HCT116 (cell line): ENCODE measurements at regions not wholly inside any gene's neighbourhood (a gene's known extent, or its start where the extent isn't known, plus 50 kb on each side); places are given as distances from the start of the nearest gene placed in this dataset.
A peak's percentile ranks its signal among the peaks of the same experiment; 100 is the strongest.

Source experiments
- ATAC-seq: fragments of 200-7000 bp; cut with Tn5 transposase; 2 replicates; pipeline ENCODE4 v1.9.1; 2020; ENCODE audit warnings: mild to moderate bottlenecking, moderate library complexity
- BruUV-seq: library from RNA; stranded (reverse); fragments of 400-500 nt; replicated peaks from 2 replicates; lab custom pipeline; 2021; lab: Mats Ljungman, UMichigan
- CTCF ChIA-PET: fragments of 300-600 bp; sonication (Branson Sonifier 250); formaldehyde crosslinking; loops from one replicate; lab custom pipeline; 2021; ENCODE audit warnings: antibody characterized with exemption; lab: Charles Lee
- POLR2A ChIA-PET: fragments of 300-600, 350-600 bp; sonication (Branson Sonifier 250); formaldehyde crosslinking; loops from one replicate; lab custom pipeline; 2021; ENCODE audit warnings: antibody characterized with exemption; lab: Charles Lee
- RAD21 ChIA-PET, 2 experiments: fragments of 300-600 bp; sonication (Branson Sonifier 250); formaldehyde crosslinking; loops; one replicate each; lab custom pipeline; 2023; ENCODE audit warnings: low total read pairs in 2 of 2; ENCODE audit not compliant: uncharacterized antibody in 2 of 2, unreplicated experiment in 2 of 2, low non-redundant PET in 1 of 2; lab: Charles Lee
- DNase-seq: peaks from one replicate; pipeline ENCODE4 v3.0.0-alpha.2; 2010; ENCODE audit warnings: low read depth, low spot score
- H2AFZ ChIP-seq: fragments of 200-600 bp; shearing (Covaris generic), sonication (generic); 2 replicates; pipeline ENCODE4 v1.6.1; 2017; ENCODE audit warnings: low read depth, mixed run types, mixed read lengths, antibody characterized with exemption, low read length; ENCODE audit not compliant: poor library complexity, severe bottlenecking
- H3K27ac ChIP-seq: 2 replicates; pipeline ENCODE4 v1.5.1; 2012; ENCODE audit warnings: low read depth, low read length
- H3K27me3 ChIP-seq: fragments of 200-600 bp; sonication (generic); 2 replicates; pipeline ENCODE4 v1.6.1; 2016; ENCODE audit warnings: mixed run types, low read length, mixed read lengths; ENCODE audit not compliant: insufficient read depth
- H3K36me3 ChIP-seq, 2 experiments: fragments of 200-500 bp in 1 of 2; fragments of 200-600 bp in 1 of 2; sonication (Bioruptor generic) in 1 of 2; sonication (generic) in 1 of 2; 2 replicates each; pipeline versions ENCODE4 v1.5.1 to v1.6.1; 2014 to 2016; ENCODE audit warnings: low read length in 2 of 2, inconsistent platforms in 1 of 2, mixed read lengths in 1 of 2, mixed run types in 1 of 2; ENCODE audit not compliant: insufficient read depth in 2 of 2, control insufficient read depth in 1 of 2
- H3K4me1 ChIP-seq, 2 experiments: fragments of 200-600 bp in 1 of 2; sonication (generic) in 1 of 2; 2 replicates each; pipeline versions ENCODE4 v1.5.1 to v1.6.1; 2012 to 2017; ENCODE audit warnings: low read length in 2 of 2, inconsistent platforms in 1 of 2, mild to moderate bottlenecking in 1 of 2, mixed read lengths in 1 of 2, mixed run types in 1 of 2, moderate library complexity in 1 of 2; ENCODE audit not compliant: insufficient read depth in 2 of 2, control insufficient read depth in 1 of 2
- H3K4me2 ChIP-seq: fragments of 200-600 bp; sonication (generic); 2 replicates; pipeline ENCODE4 v1.6.1; 2017; ENCODE audit warnings: mixed run types, low read length, mixed read lengths
- H3K4me3 ChIP-seq, 2 experiments: fragments of 200-600 bp in 1 of 2; sonication (generic) in 1 of 2; replicated peaks in 1 of 2; 2 replicates each; pipeline ENCODE4 v1.5.1; 2011 to 2016; ENCODE audit warnings: low read length in 2 of 2, control low read depth in 1 of 2, low read depth in 1 of 2, mild to moderate bottlenecking in 1 of 2, mixed read lengths in 1 of 2, mixed run types in 1 of 2
- H3K79me2 ChIP-seq: fragments of 200-600 bp; sonication (generic); 2 replicates; pipeline ENCODE4 v1.6.1; 2017; ENCODE audit warnings: mild to moderate bottlenecking, mixed run types, low read length, moderate library complexity, mixed read lengths; ENCODE audit not compliant: insufficient read depth
- H3K9ac ChIP-seq: fragments of 200-600 bp; sonication (generic); 2 replicates; pipeline ENCODE4 v1.6.1; 2016; ENCODE audit warnings: low read length, mixed read lengths
- H3K9me2 ChIP-seq: fragments of 200-600 bp; sonication (generic), shearing (Covaris generic); 2 replicates; pipeline ENCODE4 v1.6.1; 2017; ENCODE audit warnings: mixed run types, mild to moderate bottlenecking, moderate library complexity; ENCODE audit not compliant: insufficient read depth
- H3K9me3 ChIP-seq, 2 experiments: fragments of 200-500 bp in 1 of 2; fragments of 200-600 bp in 1 of 2; sonication (Bioruptor generic) in 1 of 2; sonication (generic) in 1 of 2; 2 replicates each; pipeline ENCODE4 v1.6.1; 2014 to 2017; ENCODE audit warnings: low read length in 2 of 2, mixed read lengths in 2 of 2, inconsistent platforms in 1 of 2, low read depth in 1 of 2, mild to moderate bottlenecking in 1 of 2, mixed run types in 1 of 2, moderate library complexity in 1 of 2; ENCODE audit not compliant: control insufficient read depth in 1 of 2, insufficient read depth in 1 of 2
- H4K20me1 ChIP-seq: fragments of 200-600 bp; sonication (generic), shearing (Covaris generic); 2 replicates; pipeline ENCODE4 v1.6.1; 2017; ENCODE audit warnings: mixed run types, mild to moderate bottlenecking, moderate library complexity; ENCODE audit not compliant: insufficient read depth
- ELF1 ChIP-seq: IDR thresholded peaks from 2 replicates; pipeline ENCODE4 v1.6.1; 2012; ENCODE audit warnings: low read depth, borderline replicate concordance
- JUND ChIP-seq: IDR thresholded peaks from 2 replicates; pipeline ENCODE4 v1.6.1; 2012
- POLR2A ChIP-seq: IDR thresholded peaks from 2 replicates; pipeline ENCODE4 v1.7.0; 2011; ENCODE audit warnings: borderline replicate concordance; ENCODE audit not compliant: insufficient read depth, insufficient read length; ENCODE audit errors: extremely low read depth
- SP1 ChIP-seq: IDR thresholded peaks from 2 replicates; pipeline ENCODE4 v1.6.1; 2012; ENCODE audit warnings: low read depth
- TCF7L2 ChIP-seq: IDR thresholded peaks from 2 replicates; pipeline ENCODE4 v1.7.0; 2011; ENCODE audit warnings: borderline replicate concordance, inconsistent platforms; ENCODE audit not compliant: insufficient read depth, insufficient read length; ENCODE audit errors: extremely low read depth
- YY1 ChIP-seq: IDR thresholded peaks from 2 replicates; pipeline ENCODE4 v1.6.1; 2011; ENCODE audit warnings: low read length, low read depth, moderate library complexity, mild to moderate bottlenecking; ENCODE audit not compliant: insufficient replicate concordance; ENCODE audit errors: extremely low read depth
- ZNF274 ChIP-seq: fragments of 200-500 bp; sonication (Bioruptor generic); IDR thresholded peaks from 2 replicates; pipeline ENCODE4 v1.6.1; 2014; ENCODE audit warnings: mild to moderate bottlenecking, low read depth, low read length, inconsistent platforms
- intact Hi-C: fragments of 100-400 bp; cut with micrococcal nuclease; formaldehyde crosslinking; loops from 2 replicates; pipeline ENCODE4 v1.10.0; 2022
- TF ChIP-seq, protein P1 (sequence below): IDR thresholded peaks from 2 replicates; pipeline ENCODE4 v1.6.1; 2011; ENCODE audit warnings: mild to moderate bottlenecking, low read length, moderate library complexity; ENCODE audit not compliant: insufficient replicate concordance; ENCODE audit errors: extremely low read depth
- TF ChIP-seq, protein P2 (sequence below): IDR thresholded peaks from 2 replicates; pipeline ENCODE4 v1.6.1; 2012
- TF ChIP-seq, protein P3 (sequence below): IDR thresholded peaks from 2 replicates; pipeline ENCODE4 v1.6.1; 2012; ENCODE audit warnings: low read depth

DNA sequence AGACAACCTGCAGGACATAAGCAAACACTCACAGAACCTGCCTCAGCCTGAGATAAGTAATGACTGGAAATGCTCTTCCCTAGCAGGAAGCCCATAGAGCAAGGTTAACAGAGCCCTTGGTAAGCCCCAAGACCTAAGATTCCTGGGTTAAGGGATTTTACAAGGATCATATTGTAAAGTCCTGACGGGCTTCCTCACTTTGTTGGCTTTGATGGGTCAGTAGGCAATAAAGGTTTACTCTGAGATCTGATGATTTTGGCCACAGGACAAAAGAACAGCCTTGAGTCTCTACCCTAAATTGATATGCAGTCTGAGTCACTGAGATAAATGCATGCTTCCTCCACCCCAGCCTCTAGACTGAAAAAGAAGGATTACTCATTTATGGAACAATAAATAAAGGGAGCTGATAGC is 270.8 kb downstream of the HTR7 start (continued):
- TF ChIP-seq TCF7L2 = peak; percentile 92

DNA sequence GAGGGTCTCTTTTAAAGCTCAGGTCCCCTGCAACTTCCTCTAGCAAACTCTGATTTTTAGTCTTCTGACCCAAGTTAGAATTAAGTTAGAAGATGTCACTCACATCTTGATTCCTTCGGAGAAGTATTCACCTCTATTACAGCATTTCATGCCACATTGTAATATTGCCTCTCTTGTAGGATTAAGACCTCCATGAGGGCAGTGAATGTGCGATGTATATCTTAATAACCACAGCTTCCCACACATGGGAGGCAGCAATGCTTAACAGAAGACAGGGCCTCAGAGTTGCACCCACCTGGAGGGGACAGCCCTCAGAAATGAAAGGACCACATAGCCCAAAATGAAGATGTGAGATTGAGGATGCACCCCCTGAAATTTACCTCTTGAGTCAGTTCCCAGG is 270.3 kb downstream of the HTR7 start:
- peak overlapping the region; percentile 41 for H3K4me2 ChIP-seq
- H3K27ac ChIP-seq = peak overlapping the region; percentile 95
- peak overlapping the region; percentile 26 for H3K9ac ChIP-seq
- H3K36me3 ChIP-seq = no peaks in the 10 kb centered on the region
- no peaks in the 10 kb centered on the region for H3K27me3 ChIP-seq
- no peaks in the 10 kb centered on the region for H3K79me2 ChIP-seq
- peak; percentile 31 for ATAC-seq
- RAD21 ChIA-PET = interaction anchor here in 1 of 2 experiments (0.6 kb wide), 1 partner anchor 439 kb away, joined by 3 read pairs; no protein-coding TSS in a partner anchor
- TF ChIP-seq SP1 (no peak), POLR2A (no peak), ELF1 (no peak; the same call in 1 of the 2 replicates), JUND (no peak), YY1 (no peak), ZNF274 (no peak), TCF7L2 (no peak)
- TF ChIP-seq, protein P1, sequence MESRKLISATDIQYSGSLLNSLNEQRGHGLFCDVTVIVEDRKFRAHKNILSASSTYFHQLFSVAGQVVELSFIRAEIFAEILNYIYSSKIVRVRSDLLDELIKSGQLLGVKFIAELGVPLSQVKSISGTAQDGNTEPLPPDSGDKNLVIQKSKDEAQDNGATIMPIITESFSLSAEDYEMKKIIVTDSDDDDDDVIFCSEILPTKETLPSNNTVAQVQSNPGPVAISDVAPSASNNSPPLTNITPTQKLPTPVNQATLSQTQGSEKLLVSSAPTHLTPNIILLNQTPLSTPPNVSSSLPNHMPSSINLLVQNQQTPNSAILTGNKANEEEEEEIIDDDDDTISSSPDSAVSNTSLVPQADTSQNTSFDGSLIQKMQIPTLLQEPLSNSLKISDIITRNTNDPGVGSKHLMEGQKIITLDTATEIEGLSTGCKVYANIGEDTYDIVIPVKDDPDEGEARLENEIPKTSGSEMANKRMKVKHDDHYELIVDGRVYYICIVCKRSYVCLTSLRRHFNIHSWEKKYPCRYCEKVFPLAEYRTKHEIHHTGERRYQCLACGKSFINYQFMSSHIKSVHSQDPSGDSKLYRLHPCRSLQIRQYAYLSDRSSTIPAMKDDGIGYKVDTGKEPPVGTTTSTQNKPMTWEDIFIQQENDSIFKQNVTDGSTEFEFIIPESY = no peak
- TF ChIP-seq, protein P2, sequence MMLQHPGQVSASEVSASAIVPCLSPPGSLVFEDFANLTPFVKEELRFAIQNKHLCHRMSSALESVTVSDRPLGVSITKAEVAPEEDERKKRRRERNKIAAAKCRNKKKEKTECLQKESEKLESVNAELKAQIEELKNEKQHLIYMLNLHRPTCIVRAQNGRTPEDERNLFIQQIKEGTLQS = no peak
- TF ChIP-seq, protein P3, sequence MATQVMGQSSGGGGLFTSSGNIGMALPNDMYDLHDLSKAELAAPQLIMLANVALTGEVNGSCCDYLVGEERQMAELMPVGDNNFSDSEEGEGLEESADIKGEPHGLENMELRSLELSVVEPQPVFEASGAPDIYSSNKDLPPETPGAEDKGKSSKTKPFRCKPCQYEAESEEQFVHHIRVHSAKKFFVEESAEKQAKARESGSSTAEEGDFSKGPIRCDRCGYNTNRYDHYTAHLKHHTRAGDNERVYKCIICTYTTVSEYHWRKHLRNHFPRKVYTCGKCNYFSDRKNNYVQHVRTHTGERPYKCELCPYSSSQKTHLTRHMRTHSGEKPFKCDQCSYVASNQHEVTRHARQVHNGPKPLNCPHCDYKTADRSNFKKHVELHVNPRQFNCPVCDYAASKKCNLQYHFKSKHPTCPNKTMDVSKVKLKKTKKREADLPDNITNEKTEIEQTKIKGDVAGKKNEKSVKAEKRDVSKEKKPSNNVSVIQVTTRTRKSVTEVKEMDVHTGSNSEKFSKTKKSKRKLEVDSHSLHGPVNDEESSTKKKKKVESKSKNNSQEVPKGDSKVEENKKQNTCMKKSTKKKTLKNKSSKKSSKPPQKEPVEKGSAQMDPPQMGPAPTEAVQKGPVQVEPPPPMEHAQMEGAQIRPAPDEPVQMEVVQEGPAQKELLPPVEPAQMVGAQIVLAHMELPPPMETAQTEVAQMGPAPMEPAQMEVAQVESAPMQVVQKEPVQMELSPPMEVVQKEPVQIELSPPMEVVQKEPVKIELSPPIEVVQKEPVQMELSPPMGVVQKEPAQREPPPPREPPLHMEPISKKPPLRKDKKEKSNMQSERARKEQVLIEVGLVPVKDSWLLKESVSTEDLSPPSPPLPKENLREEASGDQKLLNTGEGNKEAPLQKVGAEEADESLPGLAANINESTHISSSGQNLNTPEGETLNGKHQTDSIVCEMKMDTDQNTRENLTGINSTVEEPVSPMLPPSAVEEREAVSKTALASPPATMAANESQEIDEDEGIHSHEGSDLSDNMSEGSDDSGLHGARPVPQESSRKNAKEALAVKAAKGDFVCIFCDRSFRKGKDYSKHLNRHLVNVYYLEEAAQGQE = no peak
- no TSS peak for BruUV-seq
- no peak for DNase-seq
- no peaks in the 10 kb centered on the region for H4K20me1 ChIP-seq
- no peaks in the 10 kb centered on the region for H3K9me3 ChIP-seq
- CTCF ChIA-PET = interaction anchor here (0.8 kb wide), 1 partner anchor 12 kb away, joined by 3 read pairs; no protein-coding TSS in a partner anchor
- POLR2A ChIA-PET = interaction anchor here (0.9 kb wide), 1 partner anchor 268 kb away, joined by 3 read pairs; no protein-coding TSS in a partner anchor
- no peak overlapping the region for H2AFZ ChIP-seq
- H3K4me3 ChIP-seq = no peak overlapping the region
- no peaks in the 10 kb centered on the region for H3K9me2 ChIP-seq
- intact Hi-C loops = no loop called here
- peaks cover 52 to 82% of the 10 kb centered on the region in 2 experiments for H3K4me1 ChIP-seq
